ENCODE measurements at regions not wholly inside any gene's neighbourhood (a gene's known extent, or its start where the extent isn't known, plus 50 kb on each side); places are given as distances from the start of the nearest gene placed in this dataset.
A peak's percentile ranks its signal among the peaks of the same experiment; 100 is the strongest.
"Not testable (repeated sequence)": the region's sequence is repeated elsewhere in the genome, so short reads cannot be mapped to it uniquely, and the experiment has no call there.

- no peak for DNase-seq (ENCODE audit: low read depth)
Measured at GRCh38 chr3:106399761-106400160, 530.9 kb upstream of the CBLB start.

GRCh38 chr3:106401666-106402490, 533.1 kb upstream of the CBLB start:
- DNase-seq (ENCODE audit: low read depth) = no peak

GRCh38 chr3:106403371-106404145, 534.7 kb upstream of the CBLB start:
- no peak for DNase-seq (ENCODE audit: low read depth)

GRCh38 chr3:106413683-106414082, 544.9 kb upstream of the CBLB start:
- DNase-seq (ENCODE audit: low read depth) = no peak

GRCh38 chr3:106420628-106421027, 551.8 kb upstream of the CBLB start:
- DNase-seq (ENCODE audit: low read depth) = no peak

GRCh38 chr3:106421426-106421825, 552.6 kb upstream of the CBLB start:
- no peak for DNase-seq (ENCODE audit: low read depth)

GRCh38 chr3:106421909-106422308, 553.1 kb upstream of the CBLB start:
- no peak for DNase-seq (ENCODE audit: low read depth)

GRCh38 chr3:106423321-106424225, 554.8 kb upstream of the CBLB start:
- no peak for DNase-seq (ENCODE audit: low read depth)

- DNase-seq (ENCODE audit: low read depth) = no peak
Measured at GRCh38 chr3:106425026-106425425, 556.2 kb upstream of the CBLB start.

GRCh38 chr3:106425916-106426315, 557.1 kb upstream of the CBLB start:
- no peak for DNase-seq (ENCODE audit: low read depth)

GRCh38 chr3:106428565-106428994, 559.8 kb upstream of the CBLB start:
- peak; percentile 98 for DNase-seq (ENCODE audit: low read depth)

- no peak for DNase-seq (ENCODE audit: low read depth)
Measured at GRCh38 chr3:106431721-106432120, 562.9 kb upstream of the CBLB start.

- no peak for DNase-seq (ENCODE audit: low read depth)
Measured at GRCh38 chr3:106435899-106436453, 567.2 kb upstream of the CBLB start.

- no peak for DNase-seq (ENCODE audit: low read depth)
Measured at GRCh38 chr3:106438887-106439286, 570.1 kb upstream of the CBLB start.

- no peak for DNase-seq (ENCODE audit: low read depth)
Measured at GRCh38 chr3:106440672-106441071, 571.9 kb upstream of the CBLB start.

GRCh38 chr3:106446271-106446670, 577.5 kb upstream of the CBLB start:
- DNase-seq (ENCODE audit: low read depth) = no peak

GRCh38 chr3:106447723-106448301, 579.0 kb upstream of the CBLB start:
- DNase-seq (ENCODE audit: low read depth) = no peak

- DNase-seq (ENCODE audit: low read depth) = not testable (repeated sequence)
Measured at GRCh38 chr3:106448372-106448966, 579.7 kb upstream of the CBLB start.

- DNase-seq (ENCODE audit: low read depth) = no peak
Measured at GRCh38 chr3:106452096-106452495, 583.3 kb upstream of the CBLB start.

- DNase-seq (ENCODE audit: low read depth) = no peak
Measured at GRCh38 chr3:106454497-106454896, 585.7 kb upstream of the CBLB start.

Data from non-pigmented ciliary epithelial cell (primary cell).